Superior temporal gyrus (tissue), 1 donor: ENCODE measurements at regions not wholly inside any gene's neighbourhood (a gene's known extent, or its start where the extent isn't known, plus 50 kb on each side); places are given as distances from the start of the nearest gene placed in this dataset.
A peak's percentile ranks its signal among the peaks of the same experiment; 100 is the strongest.

Experiments
- DNase-seq: peaks from one replicate; pipeline ENCODE4 v3.0.0-alpha.2; 2016; ENCODE audit errors: extremely low spot score

DNA sequence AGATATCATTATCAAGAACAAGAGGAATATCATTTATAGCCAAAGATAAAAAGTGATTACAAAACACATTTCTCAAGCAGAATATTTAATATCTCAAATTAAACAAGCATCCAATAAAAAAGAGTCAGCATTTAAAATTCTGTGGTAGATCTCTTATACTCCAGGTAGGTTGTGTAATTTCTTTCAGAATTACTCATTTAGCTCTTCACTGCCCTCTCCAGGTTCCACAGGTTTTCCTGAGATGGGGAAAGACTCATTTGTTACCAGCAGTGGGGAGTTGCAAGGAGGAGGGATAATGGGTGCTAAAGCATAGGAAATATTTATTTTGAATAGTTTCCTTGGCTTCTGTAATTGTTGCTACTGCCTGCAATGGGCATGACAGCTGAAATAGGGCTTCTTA lies 83.1 kb upstream of the RASGRP1 start:
- no peak for DNase-seq

GRCh38 chr15:38648121-38648843 lies 83.7 kb upstream of the RASGRP1 start:
- DNase-seq: no peak

DNA sequence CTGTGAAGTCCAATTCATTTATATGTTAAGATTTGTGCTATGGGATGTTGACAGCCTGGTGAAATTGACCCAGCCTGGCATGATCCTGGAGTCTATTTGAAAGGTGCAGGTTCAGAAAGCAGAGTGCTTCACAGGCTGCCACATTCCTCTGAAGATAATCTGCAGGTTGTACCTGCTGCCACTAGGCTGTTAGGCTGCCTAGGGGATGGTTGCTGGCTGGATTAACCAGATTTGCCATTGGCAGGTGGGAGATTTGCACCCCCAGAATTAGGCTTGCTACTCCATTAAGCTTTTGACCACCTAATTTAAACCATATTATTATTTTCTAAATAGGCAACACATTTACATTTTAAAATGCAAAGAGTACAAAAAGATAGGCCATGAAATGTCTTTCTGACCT lies 85.8 kb upstream of the RASGRP1 start:
- no peak for DNase-seq

- DNase-seq: no peak
Measured at GRCh38 chr15:38650936-38651327, 86.3 kb upstream of the RASGRP1 start.

GRCh38 chr15:38651328-38652038 lies 86.9 kb upstream of the RASGRP1 start:
- no peak for DNase-seq

DNA sequence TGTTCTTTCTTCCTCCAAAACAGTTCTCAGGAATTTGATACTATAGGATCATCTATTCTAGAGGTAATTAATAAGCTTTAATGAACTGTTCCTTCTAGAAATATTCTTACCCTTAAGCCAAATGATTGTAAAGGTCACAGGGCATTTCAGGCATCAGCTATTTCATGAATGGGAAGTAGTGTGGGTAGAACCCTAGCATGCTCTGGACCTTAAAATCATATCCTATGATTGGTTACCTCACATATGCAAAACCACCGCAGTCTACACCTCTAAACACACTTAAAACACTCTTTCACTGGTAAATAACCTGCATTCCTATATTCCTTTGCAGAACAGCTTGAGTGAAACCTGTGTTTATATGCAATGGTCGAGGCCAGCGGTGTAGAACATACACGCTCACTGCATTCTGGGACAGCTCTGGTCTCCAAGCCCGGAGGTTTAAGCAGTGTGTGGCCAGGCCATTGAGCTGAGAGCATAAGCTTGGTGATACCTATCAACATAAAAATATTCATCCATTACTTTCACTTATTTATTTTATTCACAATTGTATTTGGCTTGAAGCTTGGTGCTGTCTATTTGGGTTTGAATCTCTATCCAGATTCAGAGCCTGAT lies 87.7 kb upstream of the RASGRP1 start:
- no peak for DNase-seq

GRCh38 chr15:38652998-38653397 lies 88.4 kb upstream of the RASGRP1 start:
- DNase-seq: no peak

GRCh38 chr15:38658431-38658830 lies 93.8 kb upstream of the RASGRP1 start:
- no peak for DNase-seq

GRCh38 chr15:38660738-38661137 lies 96.1 kb upstream of the RASGRP1 start:
- DNase-seq: no peak

DNA sequence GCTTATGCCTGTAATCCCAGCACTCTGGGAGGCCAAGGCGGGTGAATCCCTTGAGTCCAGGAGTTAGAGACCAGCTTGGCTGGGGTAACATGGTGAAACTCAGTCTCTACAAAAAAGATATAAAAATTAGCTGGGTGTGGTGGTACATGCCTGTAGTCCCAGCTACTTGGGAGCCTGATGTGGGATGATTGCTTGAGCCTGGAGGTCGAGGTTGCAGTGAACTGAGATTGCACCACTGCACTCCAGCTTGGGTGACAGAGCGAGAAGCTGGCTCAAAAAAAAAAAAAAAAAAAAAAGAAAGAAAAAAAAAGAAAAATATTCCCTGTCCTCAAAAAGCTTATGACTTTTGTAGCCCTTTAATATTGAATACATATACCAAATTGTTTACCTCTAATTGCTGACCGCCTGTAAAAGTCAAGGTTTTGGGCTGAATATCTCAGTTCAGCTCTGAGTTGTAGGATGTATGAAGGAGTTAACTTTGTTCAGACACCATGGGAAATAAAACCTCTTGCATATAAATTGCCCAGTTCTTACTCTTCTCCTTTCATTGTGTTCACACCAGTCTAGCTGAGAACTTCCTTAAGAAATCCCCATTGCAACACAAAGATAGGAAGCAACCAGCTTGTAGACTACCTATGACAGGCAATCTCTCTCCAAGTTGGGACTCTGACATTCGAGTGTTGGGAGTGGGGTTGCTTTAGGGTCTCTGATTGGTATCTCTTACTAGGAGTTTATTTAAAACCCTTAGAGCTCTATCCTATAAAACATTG lies 97.6 kb upstream of the RASGRP1 start:
- no peak for DNase-seq

DNA sequence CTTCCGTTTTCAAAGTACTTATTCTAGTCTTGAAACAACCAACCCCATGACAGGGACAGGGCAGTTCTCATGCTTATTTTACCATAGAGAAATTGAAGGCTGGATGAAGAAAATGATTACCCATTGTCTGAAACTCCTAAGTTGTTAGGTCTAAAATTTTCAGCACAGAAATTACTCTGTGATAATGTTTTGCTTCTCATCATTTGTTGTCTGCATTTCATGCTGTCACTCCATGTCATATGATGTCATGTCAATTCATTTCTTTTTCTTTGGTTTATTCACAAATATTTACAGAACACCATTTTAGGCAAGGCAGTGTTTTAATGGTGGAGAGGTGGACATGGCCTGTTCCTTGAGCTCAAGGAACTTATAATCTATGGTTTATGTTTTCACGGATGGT lies 98.2 kb upstream of the RASGRP1 start:
- no peak for DNase-seq

DNA sequence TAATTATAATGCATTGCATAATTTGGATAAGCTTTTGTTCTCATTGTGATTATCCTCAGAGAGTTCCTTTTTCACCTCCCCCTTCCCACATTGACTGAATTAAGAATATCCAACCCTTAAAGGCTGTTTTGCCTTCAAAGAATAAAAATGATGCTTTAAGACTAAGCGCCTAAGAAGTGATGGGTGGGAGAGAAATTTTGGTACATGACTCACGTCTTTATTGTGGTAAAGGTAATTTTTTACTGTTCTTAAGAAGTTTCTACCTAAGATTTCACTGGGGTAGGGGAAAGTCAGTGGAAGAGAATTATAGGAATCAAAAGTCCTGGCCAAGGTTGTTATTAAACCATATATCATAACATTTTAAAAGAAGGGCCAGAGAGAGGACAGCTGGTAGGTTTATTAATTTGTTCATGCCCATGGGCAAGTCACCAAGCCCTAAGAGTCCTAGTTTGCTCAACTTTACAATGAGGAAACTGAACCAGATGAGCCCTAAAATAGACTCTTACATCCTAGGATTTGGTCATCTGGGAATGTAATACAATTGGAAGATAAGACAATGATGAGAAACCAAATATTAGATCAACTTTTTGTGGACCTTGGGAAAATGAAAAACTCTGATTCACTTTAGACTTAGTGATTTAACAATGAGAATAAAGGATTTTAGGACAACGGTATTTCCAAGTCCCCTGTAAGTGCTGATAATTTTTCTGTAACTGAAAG lies 101.1 kb upstream of the RASGRP1 start:
- no peak for DNase-seq

DNA sequence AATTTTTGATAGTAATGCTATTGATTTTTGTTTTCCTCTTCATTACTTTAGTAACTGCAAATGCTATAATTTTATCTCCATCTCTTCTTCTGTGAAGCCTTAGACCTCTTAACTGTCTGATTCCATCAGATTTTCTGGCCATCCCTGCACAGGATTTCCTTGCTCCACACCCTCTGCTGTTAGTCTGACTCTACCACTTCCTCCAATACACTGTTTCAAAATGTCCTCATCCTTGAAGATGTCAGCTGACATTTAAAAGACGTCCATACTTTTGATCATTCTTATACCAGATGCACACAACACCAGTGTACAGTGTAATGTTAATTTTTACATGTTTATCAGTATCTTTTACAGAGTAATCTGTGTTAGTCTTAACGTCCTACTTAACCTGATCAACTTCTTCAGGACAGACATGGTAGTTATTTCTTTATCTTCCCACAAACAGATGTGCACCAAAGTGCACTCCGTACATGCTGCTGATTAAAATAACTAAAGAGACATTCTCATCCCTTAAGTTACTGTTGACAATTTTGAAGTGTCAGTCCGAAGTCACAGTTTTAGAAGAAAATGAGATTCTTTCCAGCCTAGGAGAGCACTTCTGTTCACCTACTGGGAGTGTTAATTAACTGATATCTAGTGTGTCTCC lies 102.4 kb upstream of the RASGRP1 start:
- no peak for DNase-seq

DNA sequence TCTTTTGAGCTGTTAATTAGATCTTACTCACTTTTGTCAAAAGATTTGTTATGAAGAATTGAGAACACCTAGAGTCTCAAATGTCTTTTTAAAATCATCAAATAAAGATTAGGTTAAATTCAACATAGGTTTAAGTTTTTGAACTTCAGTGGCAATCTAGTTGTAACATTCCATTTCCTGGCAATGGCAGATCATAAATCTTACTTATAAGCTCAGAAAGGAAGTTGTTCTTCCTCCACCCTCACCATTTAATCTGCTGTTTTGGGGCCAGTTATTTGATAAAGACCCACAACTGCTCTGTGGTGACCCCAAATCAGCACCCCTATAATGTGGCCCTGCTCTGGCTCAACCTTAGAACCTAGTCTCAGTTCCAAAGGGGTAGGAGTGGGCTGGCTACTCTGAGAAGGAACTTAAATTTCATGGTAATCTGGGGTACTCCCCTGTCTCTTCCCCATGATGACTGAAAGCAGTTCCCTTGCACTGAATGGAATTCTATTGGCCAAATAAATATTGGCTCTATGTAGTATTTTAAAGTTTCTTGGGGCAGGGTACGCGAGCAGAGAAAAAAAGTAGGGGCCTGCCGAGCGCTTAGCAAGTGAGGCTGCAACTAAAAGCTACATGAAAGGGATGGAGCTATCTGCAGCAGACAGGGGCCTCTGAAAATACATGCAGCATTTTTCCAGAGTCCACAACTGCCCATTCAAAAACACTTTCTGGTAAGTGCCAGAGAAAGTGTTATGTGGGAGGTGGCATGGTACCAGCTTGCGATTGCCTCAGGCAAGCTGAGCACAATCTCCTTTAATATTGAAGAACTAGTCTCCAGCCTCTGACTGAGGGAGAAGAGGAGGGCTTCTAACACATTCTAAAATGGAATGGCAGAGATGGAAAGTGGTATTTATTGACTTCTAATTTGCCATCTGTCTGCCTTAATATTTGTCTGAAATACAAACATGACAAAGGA lies 103.6 kb upstream of the RASGRP1 start:
- DNase-seq: peak; percentile 61

- DNase-seq: no peak
Measured at GRCh38 chr15:38668898-38669391, 104.3 kb upstream of the RASGRP1 start.

DNA sequence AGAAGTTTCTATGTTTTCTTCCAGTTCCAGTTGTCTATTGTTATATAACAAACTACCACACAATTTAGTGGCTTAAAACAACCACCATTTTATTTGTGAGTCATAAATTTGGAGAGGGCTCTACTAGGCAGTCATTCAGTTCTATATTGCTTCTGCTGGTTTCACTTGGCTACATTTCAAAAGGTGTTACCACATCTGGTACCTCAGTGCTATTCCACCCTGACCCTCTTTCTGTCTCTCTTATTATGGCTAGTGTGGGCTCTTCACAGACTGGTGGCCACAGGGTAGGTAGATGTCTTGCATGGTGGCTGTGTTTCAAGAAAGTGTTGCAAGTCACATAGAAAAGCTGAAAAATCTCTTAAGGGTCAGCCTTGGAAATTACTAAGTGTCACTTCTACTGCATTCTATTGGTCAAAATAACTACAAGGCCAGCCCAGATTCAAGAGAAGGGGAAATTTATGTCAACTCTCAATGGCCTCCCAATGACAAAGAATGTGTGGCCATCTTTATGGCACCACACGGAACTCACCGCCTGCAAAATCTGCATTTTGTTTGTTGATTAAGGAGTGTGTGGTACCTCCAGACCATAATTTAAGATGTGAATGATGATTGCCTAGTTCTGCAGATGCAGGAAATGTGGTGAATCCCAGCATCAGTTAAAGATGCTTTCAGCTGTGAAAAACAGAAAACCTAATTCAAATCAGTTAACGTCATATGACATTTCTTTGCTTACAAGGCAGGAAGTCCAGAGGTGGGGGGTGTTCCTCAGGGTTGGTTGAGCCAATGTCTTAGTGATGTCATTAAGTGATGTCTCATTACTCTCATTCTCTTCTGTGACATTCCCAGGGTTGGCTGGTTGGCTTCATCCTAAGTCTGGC lies 105.8 kb upstream of the RASGRP1 start:
- no peak for DNase-seq

DNA sequence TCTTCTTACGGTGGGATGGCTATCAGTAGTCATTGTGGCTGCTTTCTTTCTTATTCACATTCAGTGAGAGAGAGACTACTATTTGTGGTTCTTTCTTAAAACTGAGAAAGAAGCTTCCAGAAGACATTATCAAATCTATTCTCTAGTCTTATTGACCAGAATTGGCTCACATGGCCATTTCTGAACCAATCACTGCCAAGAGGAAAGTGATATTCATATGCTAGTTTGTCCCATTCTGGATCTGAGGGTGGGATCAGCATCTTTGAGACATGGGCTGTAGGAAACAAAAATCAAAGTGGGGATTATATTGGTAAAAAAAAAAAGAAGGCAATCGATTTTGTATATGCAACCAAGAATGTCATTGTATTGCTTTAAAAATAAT lies 106.4 kb upstream of the RASGRP1 start:
- DNase-seq: no peak

- DNase-seq: no peak
Measured at GRCh38 chr15:38671675-38672254, 107.2 kb upstream of the RASGRP1 start.
